Endothelial cell of umbilical vein (primary cell): ENCODE measurements at regions not wholly inside any gene's neighbourhood (a gene's known extent, or its start where the extent isn't known, plus 50 kb on each side); places are given as distances from the start of the nearest gene placed in this dataset.

ENCODE experiments used
- BruUV-seq: library from RNA; stranded (reverse); fragments of 400-500 nt; replicated peaks from 2 replicates; lab custom pipeline; 2021; lab: Mats Ljungman, UMichigan
- CTCF ChIA-PET: fragments of 300-600, 350-600 bp; sonication (Branson Sonifier 250); formaldehyde crosslinking; loops from one replicate; lab custom pipeline; 2021; ENCODE audit warnings: antibody characterized with exemption, inconsistent platforms; lab: Charles Lee
- POLR2A ChIA-PET: fragments of 300-600, 350-600 bp; sonication (Branson Sonifier 250); formaldehyde crosslinking; loops from one replicate; lab custom pipeline; 2021; ENCODE audit warnings: antibody characterized with exemption, inconsistent platforms; lab: Charles Lee
- DNase-seq: peaks from one replicate; pipeline ENCODE4 v3.0.0-alpha.2; 2011; ENCODE audit warnings: low read depth, low spot score
- FAIRE-seq: peaks from 2 replicates; lab custom pipeline; 2011; peaks lifted over from hg19 to GRCh38; lab: Jason Lieb, UNC
- H2AFZ ChIP-seq: 2 replicates; pipeline ENCODE4 v1.6.0; 2012; ENCODE audit warnings: low read depth, low read length, control low read depth, inconsistent platforms
- H3K27ac ChIP-seq: 2 replicates; pipeline ENCODE4 v1.5.1; 2011; ENCODE audit warnings: low read depth, mild to moderate bottlenecking, control low read depth, low read length, moderate library complexity; ENCODE audit not compliant: insufficient read depth
- H3K27me3 ChIP-seq, 2 experiments: 2 replicates each; pipeline versions ENCODE4 v1.6.0 to v1.6.1; 2011; ENCODE audit warnings: low read length in 2 of 2, mixed read lengths in 1 of 2; ENCODE audit not compliant: control insufficient read depth in 2 of 2, insufficient read depth in 2 of 2
- H3K36me3 ChIP-seq, 2 experiments: 2 replicates in 1 of 2; 3 replicates in 1 of 2; pipeline ENCODE4 v1.5.1; 2011; ENCODE audit warnings: low read length in 2 of 2, mild to moderate bottlenecking in 1 of 2, moderate library complexity in 1 of 2; ENCODE audit not compliant: control insufficient read depth in 2 of 2, insufficient read depth in 2 of 2; ENCODE audit errors: extremely low read depth in 1 of 2
- H3K4me1 ChIP-seq: 3 replicates; pipeline ENCODE4 v1.5.1; 2011; ENCODE audit warnings: mild to moderate bottlenecking, low read length; ENCODE audit not compliant: control insufficient read depth, insufficient read depth; ENCODE audit errors: extremely low read depth
- H3K4me2 ChIP-seq: 2 replicates; pipeline ENCODE4 v1.6.1; 2011; ENCODE audit warnings: low read length, control low read depth, mixed read lengths; ENCODE audit not compliant: insufficient read depth
- H3K4me3 ChIP-seq, 3 experiments: fragments of 200-600 bp in 1 of 3; sonication (generic), shearing (Covaris generic) in 1 of 3; replicated peaks in 1 of 3; 2 replicates each; pipeline ENCODE4 v1.5.1; 2011 to 2016; ENCODE audit warnings: control low read depth in 3 of 3, low read length in 3 of 3, mild to moderate bottlenecking in 2 of 3, inconsistent platforms in 1 of 3, low read depth in 1 of 3, moderate library complexity in 1 of 3; ENCODE audit not compliant: insufficient read depth in 1 of 3
- H3K79me2 ChIP-seq: 2 replicates; pipeline ENCODE4 v1.6.0; 2012; ENCODE audit warnings: low read length, inconsistent platforms; ENCODE audit not compliant: control insufficient read depth, insufficient read depth
- H3K9ac ChIP-seq: replicated peaks from 2 replicates; pipeline ENCODE3; 2011; ENCODE audit warnings: low read length, control low read depth; ENCODE audit not compliant: insufficient read depth; ENCODE audit errors: extremely low read depth
- H3K9me1 ChIP-seq: replicated peaks from 3 replicates; pipeline ENCODE4 v1.6.0; 2011; ENCODE audit warnings: mild to moderate bottlenecking, low read length; ENCODE audit not compliant: control insufficient read depth, insufficient read depth; ENCODE audit errors: extremely low read depth
- H3K9me3 ChIP-seq: replicated peaks from 2 replicates; pipeline ENCODE4 v1.5.1; 2012; ENCODE audit warnings: low read length, inconsistent platforms; ENCODE audit not compliant: control insufficient read depth, insufficient read depth
- H4K20me1 ChIP-seq: replicated peaks from 2 replicates; pipeline ENCODE3; 2011; ENCODE audit warnings: mild to moderate bottlenecking, low read length; ENCODE audit not compliant: control insufficient read depth, insufficient read depth; ENCODE audit errors: extremely low read depth
- CTCF ChIP-seq, 2 donors: IDR thresholded peaks; 1 replicate in 1 of 2; 2 replicates in 1 of 2; pipeline ENCODE4 v1.5.1; 2011; ENCODE audit warnings: low read length in 2 of 2, mild to moderate bottlenecking in 2 of 2, moderate library complexity in 2 of 2, control low read depth in 1 of 2, inconsistent platforms in 1 of 2, low read depth in 1 of 2; ENCODE audit not compliant: insufficient read depth in 1 of 2; ENCODE audit errors: extremely low read depth in 1 of 2
- EZH2 ChIP-seq: IDR thresholded peaks from 2 replicates; pipeline ENCODE4 v1.6.1; 2012; ENCODE audit warnings: borderline replicate concordance, low read depth, mild to moderate bottlenecking, moderate library complexity, low read length, inconsistent platforms; ENCODE audit not compliant: severe bottlenecking
- FOS ChIP-seq: IDR thresholded peaks from 2 replicates; pipeline ENCODE4 v1.6.1; 2011; ENCODE audit warnings: mild to moderate bottlenecking, low read length, moderate library complexity, borderline replicate concordance; ENCODE audit not compliant: insufficient read depth
- GATA2 ChIP-seq: IDR thresholded peaks from 2 replicates; pipeline ENCODE4 v1.7.0; 2011; ENCODE audit warnings: low read depth, mild to moderate bottlenecking, moderate library complexity, mixed read lengths, low read length; ENCODE audit not compliant: insufficient read length, insufficient read depth
- JUN ChIP-seq: IDR thresholded peaks from 2 replicates; pipeline ENCODE4 v1.6.1; 2011; ENCODE audit warnings: borderline replicate concordance, low read depth; ENCODE audit not compliant: insufficient read length, insufficient read depth
- MYC ChIP-seq: IDR thresholded peaks from one replicate; pipeline ENCODE4 v1.6.1; 2011; ENCODE audit warnings: mild to moderate bottlenecking, low read depth, low read length
- POLR2A ChIP-seq: IDR thresholded peaks from 2 replicates; pipeline ENCODE4 v1.6.1; 2012; ENCODE audit warnings: low read depth, mild to moderate bottlenecking, control low read depth, low read length
- POLR2AphosphoS5 ChIP-seq: IDR thresholded peaks from 2 replicates; pipeline ENCODE4 v1.6.1; 2012; ENCODE audit warnings: low read depth, mild to moderate bottlenecking, control low read depth, low read length, moderate library complexity; ENCODE audit not compliant: insufficient read depth
- dilution Hi-C: fragments of 300-500 bp; cut with MboI; formaldehyde crosslinking; loops from one replicate; pipeline ENCODE4 v1.15.0; 2019; ENCODE audit warnings: low sequenced_read_pairs; ENCODE audit not compliant: extremely low pct_ligation_motif_present
- intact Hi-C: fragments of 100-400 bp; cut with micrococcal nuclease; formaldehyde crosslinking; loops from one replicate; pipeline ENCODE4 v1.10.0; 2022
- TF ChIP-seq, protein P1 (sequence below): IDR thresholded peaks from 2 replicates; pipeline ENCODE4 v1.6.1; 2011; ENCODE audit not compliant: insufficient read depth, insufficient read length

DNA sequence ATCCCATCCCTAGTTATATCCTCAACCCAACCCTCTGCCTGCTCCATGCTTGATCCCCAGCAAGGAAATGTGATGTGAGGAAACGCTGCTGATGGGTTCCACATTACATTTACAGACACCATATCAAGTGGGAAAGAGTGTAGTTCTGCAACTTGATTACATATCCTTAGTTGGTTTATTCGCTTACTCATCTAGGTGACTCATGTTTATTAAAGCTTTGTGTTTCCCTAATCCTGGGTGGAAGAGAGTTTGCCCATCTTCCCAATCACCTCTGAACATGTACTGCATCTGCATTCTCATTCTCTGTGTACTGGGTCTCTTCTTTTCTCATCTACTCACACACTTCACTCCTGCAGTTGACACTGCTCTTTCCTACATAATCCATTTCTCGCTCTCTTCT, 91.7 kb upstream of the PDZRN3 start:
- intact Hi-C loops: no loop called here

More for the DNA sequence above, 91.7 kb upstream of the PDZRN3 start:
- H3K4me1 ChIP-seq: no peaks in the 10 kb centered on the region
- dilution Hi-C loops: no loop called here
- no TSS peak for BruUV-seq
- no peak overlapping the region for H3K27ac ChIP-seq
- H3K27me3 ChIP-seq: no peaks in the 10 kb centered on the region
- ChIA-PET POLR2A (no interaction called here), CTCF (no interaction called here)
- H3K9me1 ChIP-seq: no peaks in the 10 kb centered on the region
- no peaks in the 10 kb centered on the region for H3K9me3 ChIP-seq
- H3K4me2 ChIP-seq: no peak overlapping the region
- no peak for DNase-seq
- no peak overlapping the region for H2AFZ ChIP-seq
- no peak overlapping the region for H3K9ac ChIP-seq
- no peaks in the 10 kb centered on the region for H4K20me1 ChIP-seq
- H3K79me2 ChIP-seq: no peaks in the 10 kb centered on the region
- no peak for FAIRE-seq
- TF ChIP-seq CTCF (IDR thresholded peaks at IDR 0.05; ENCODE audit: extremely low read depth in 1 of 2, insufficient read depth in 1 of 2, low read depth in 1 of 2, low read length in 2 of 2) (no peak), POLR2A (no peak), JUN (no peak), FOS (no peak), MYC (no peak), GATA2 (no peak), POLR2AphosphoS5 (no peak), EZH2 (no peak)
- TF ChIP-seq, protein P1, sequence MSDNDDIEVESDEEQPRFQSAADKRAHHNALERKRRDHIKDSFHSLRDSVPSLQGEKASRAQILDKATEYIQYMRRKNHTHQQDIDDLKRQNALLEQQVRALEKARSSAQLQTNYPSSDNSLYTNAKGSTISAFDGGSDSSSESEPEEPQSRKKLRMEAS: no peak
- no peaks in the 10 kb centered on the region for H3K36me3 ChIP-seq
- no peak overlapping the region for H3K4me3 ChIP-seq
